Calu3 (cell line): ENCODE measurements at regions not wholly inside any gene's neighbourhood (a gene's known extent, or its start where the extent isn't known, plus 50 kb on each side); places are given as distances from the start of the nearest gene placed in this dataset.

Source experiments
- BruUV-seq: library from RNA; stranded (reverse); fragments of 400-500 nt; replicated peaks from 2 replicates; lab custom pipeline; 2021; lab: Mats Ljungman, UMichigan
- CTCF ChIA-PET: fragments of 300-600 bp; sonication (Branson Sonifier 250); formaldehyde crosslinking; loops from one replicate; lab custom pipeline; 2022; ENCODE audit warnings: antibody characterized with exemption; lab: Charles Lee
- DNase-seq: peaks from one replicate; pipeline ENCODE4 v3.0.0; 2022
- H3K27ac Mint-ChIP-seq: one replicate; pipeline ENCODE4 v1.8.0; 2022; ENCODE audit warnings: mixed read lengths; ENCODE audit not compliant: unreplicated experiment
- H3K27me3 Mint-ChIP-seq: one replicate; pipeline ENCODE4 v1.8.0; 2022; ENCODE audit warnings: mixed read lengths; ENCODE audit not compliant: unreplicated experiment
- H3K36me3 Mint-ChIP-seq: one replicate; pipeline ENCODE4 v1.8.0; 2022; ENCODE audit warnings: mild to moderate bottlenecking, moderate library complexity, mixed read lengths; ENCODE audit not compliant: insufficient read depth, unreplicated experiment
- H3K4me1 Mint-ChIP-seq: one replicate; pipeline ENCODE4 v1.8.0; 2022; ENCODE audit warnings: mild to moderate bottlenecking, low read depth, mixed read lengths; ENCODE audit not compliant: unreplicated experiment
- H3K4me3 Mint-ChIP-seq: one replicate; pipeline ENCODE4 v1.8.0; 2022; ENCODE audit warnings: mild to moderate bottlenecking, low read depth, moderate library complexity, mixed read lengths; ENCODE audit not compliant: unreplicated experiment
- H3K9me3 Mint-ChIP-seq: one replicate; pipeline ENCODE4 v1.8.0; 2022; ENCODE audit warnings: low read depth, mixed read lengths; ENCODE audit not compliant: unreplicated experiment
- intact Hi-C: fragments of 100-400 bp; cut with micrococcal nuclease; formaldehyde crosslinking; loops from one replicate; pipeline ENCODE4 v1.10.0; 2022; ENCODE audit not compliant: unreplicated experiment
- TF ChIP-seq, protein P1 (sequence below): fragments of 200-600 bp; IDR thresholded peaks from one replicate; pipeline ENCODE4 v1.8.0; 2022; ENCODE audit warnings: antibody characterized with exemption; ENCODE audit not compliant: unreplicated experiment

GRCh38 chr7:26499315-26499897 is 207.7 kb downstream of the SNX10 start:
- no peak for DNase-seq
- no TSS peak for BruUV-seq
- TF ChIP-seq, protein P1, sequence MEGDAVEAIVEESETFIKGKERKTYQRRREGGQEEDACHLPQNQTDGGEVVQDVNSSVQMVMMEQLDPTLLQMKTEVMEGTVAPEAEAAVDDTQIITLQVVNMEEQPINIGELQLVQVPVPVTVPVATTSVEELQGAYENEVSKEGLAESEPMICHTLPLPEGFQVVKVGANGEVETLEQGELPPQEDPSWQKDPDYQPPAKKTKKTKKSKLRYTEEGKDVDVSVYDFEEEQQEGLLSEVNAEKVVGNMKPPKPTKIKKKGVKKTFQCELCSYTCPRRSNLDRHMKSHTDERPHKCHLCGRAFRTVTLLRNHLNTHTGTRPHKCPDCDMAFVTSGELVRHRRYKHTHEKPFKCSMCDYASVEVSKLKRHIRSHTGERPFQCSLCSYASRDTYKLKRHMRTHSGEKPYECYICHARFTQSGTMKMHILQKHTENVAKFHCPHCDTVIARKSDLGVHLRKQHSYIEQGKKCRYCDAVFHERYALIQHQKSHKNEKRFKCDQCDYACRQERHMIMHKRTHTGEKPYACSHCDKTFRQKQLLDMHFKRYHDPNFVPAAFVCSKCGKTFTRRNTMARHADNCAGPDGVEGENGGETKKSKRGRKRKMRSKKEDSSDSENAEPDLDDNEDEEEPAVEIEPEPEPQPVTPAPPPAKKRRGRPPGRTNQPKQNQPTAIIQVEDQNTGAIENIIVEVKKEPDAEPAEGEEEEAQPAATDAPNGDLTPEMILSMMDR = no peak
- intact Hi-C loops = loop anchor here (5.0 kb wide), 1 partner anchor 102 kb away; no protein-coding TSS in a partner anchor
- no peaks in the 10 kb centered on the region for H3K9me3 Mint-ChIP-seq
- peak overlapping the region; percentile 50 for H3K27ac Mint-ChIP-seq
- peaks cover 9% of the 10 kb centered on the region for H3K36me3 Mint-ChIP-seq
- H3K27me3 Mint-ChIP-seq = no peaks in the 10 kb centered on the region
- H3K4me3 Mint-ChIP-seq = no peak overlapping the region
- CTCF ChIA-PET = interaction anchor here (1.0 kb wide), 1 partner anchor 9 kb away, joined by 3 read pairs; no protein-coding TSS in a partner anchor
- peaks cover 38% of the 10 kb centered on the region for H3K4me1 Mint-ChIP-seq

GRCh38 chr7:26500749-26501352 is 209.2 kb downstream of the SNX10 start:
- H3K4me3 Mint-ChIP-seq = no peak overlapping the region
- H3K27me3 Mint-ChIP-seq = no peaks in the 10 kb centered on the region
- TF ChIP-seq, protein P1 = peak; percentile 48
- H3K4me1 Mint-ChIP-seq = peaks cover 24% of the 10 kb centered on the region
- no TSS peak for BruUV-seq
- intact Hi-C loops = loop anchor here (2.0 kb wide), 1 partner anchor 124 kb away; no protein-coding TSS in a partner anchor
- DNase-seq = no peak
- H3K36me3 Mint-ChIP-seq = peaks cover 9% of the 10 kb centered on the region
- no peaks in the 10 kb centered on the region for H3K9me3 Mint-ChIP-seq
- no peak overlapping the region for H3K27ac Mint-ChIP-seq
- CTCF ChIA-PET = interaction anchor here (0.8 to 1.3 kb wide), 4 partner anchors 15 to 131 kb away, joined by 3 to 5 read pairs (median 4); no protein-coding TSS in a partner anchor

DNA sequence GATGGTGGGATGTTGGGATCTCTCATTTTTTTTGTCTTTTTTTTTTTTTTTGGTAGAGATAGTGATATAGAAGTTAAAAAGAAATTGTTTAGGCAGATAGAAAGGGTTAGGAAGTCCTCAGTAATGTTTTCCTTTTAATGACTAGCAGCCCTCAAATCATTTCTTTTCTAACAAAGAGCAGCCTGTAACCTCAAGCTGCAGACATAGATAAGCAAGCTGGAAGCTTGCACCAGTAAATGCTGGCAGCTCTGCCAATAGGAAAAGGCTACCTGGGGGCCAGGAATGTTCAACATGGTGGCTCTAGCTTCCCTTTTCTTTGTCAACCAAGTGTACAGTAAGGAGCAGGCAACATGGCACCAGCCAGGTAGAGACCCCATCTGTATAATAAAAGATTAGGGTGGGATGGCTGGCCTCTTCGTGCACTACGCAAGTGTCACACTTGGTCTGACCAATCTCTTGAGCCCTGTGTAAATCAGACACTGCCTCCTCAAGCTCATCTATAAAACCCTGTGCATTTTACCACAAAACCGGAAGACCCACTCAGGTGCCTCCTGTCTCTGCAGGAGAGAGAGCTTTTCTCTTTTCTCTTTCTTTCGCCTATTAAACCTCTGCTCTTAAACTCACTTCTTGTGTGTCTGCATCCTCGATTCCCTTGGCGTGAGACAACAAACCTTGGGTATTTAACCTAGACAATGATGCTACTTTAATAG is 212.9 kb downstream of the SNX10 start:
- H3K36me3 Mint-ChIP-seq = peaks cover 13% of the 10 kb centered on the region
- H3K4me3 Mint-ChIP-seq = no peak overlapping the region
- no peak overlapping the region for H3K27ac Mint-ChIP-seq
- H3K27me3 Mint-ChIP-seq = no peaks in the 10 kb centered on the region
- TF ChIP-seq, protein P1 = no peak
- CTCF ChIA-PET = interaction anchor here (0.7 to 0.9 kb wide), 3 partner anchors 13 to 45 kb away, joined by 3 to 5 read pairs (median 5); no protein-coding TSS in a partner anchor
- BruUV-seq = no TSS peak
- intact Hi-C loops = no loop called here
- peaks cover 29% of the 10 kb centered on the region for H3K4me1 Mint-ChIP-seq
- H3K9me3 Mint-ChIP-seq = no peaks in the 10 kb centered on the region
- no peak for DNase-seq

GRCh38 chr7:26506196-26506595 is 214.5 kb downstream of the SNX10 start:
- intact Hi-C loops = no loop called here
- Mint-ChIP-seq H3K4me1 (peaks cover 26% of the 10 kb centered on the region), H3K27ac (no peak overlapping the region), H3K27me3 (no peaks in the 10 kb centered on the region), H3K36me3 (peaks cover 17% of the 10 kb centered on the region), H3K9me3 (peaks cover 2% of the 10 kb centered on the region), H3K4me3 (no peak overlapping the region)
- no TSS peak for BruUV-seq
- TF ChIP-seq, protein P1 = no peak
- DNase-seq = no peak
- CTCF ChIA-PET = interaction anchor here (1.3 to 2.1 kb wide), 2 partner anchors 8 to 9 kb away, joined by 4 to 7 read pairs; no protein-coding TSS in a partner anchor
